H9 (cell line): ENCODE measurements at regions not wholly inside any gene's neighbourhood (a gene's known extent, or its start where the extent isn't known, plus 50 kb on each side); places are given as distances from the start of the nearest gene placed in this dataset.

ENCODE experiments used
- DNase-seq: peaks from one replicate; pipeline ENCODE4 v3.0.0-alpha.2; 2017
- H2AFZ ChIP-seq: one replicate; pipeline ENCODE4 v1.6.1; 2013; ENCODE audit warnings: mild to moderate bottlenecking, low read length, control low read depth, moderate library complexity
- H2AK5ac ChIP-seq: 2 replicates; pipeline ENCODE4 v1.6.1; 2013; ENCODE audit warnings: low read length, control low read depth, mixed read lengths; ENCODE audit not compliant: insufficient read length
- H2BK120ac ChIP-seq: one replicate; pipeline ENCODE4 v1.6.1; 2013; ENCODE audit warnings: low read depth, mild to moderate bottlenecking, low read length, control low read depth, inconsistent platforms; ENCODE audit not compliant: poor library complexity, severe bottlenecking
- H2BK12ac ChIP-seq: 2 replicates; pipeline ENCODE4 v1.6.1; 2013; ENCODE audit warnings: low read length, control low read depth, mixed read lengths, low read depth; ENCODE audit not compliant: insufficient read length
- H2BK15ac ChIP-seq: 2 replicates; pipeline ENCODE4 v1.6.1; 2013; ENCODE audit warnings: low read depth, low read length, control low read depth
- H2BK20ac ChIP-seq: one replicate; pipeline ENCODE4 v1.6.1; 2013; ENCODE audit warnings: low read depth, mild to moderate bottlenecking, low read length, control low read depth, inconsistent platforms; ENCODE audit not compliant: poor library complexity, severe bottlenecking
- H2BK5ac ChIP-seq: 2 replicates; pipeline ENCODE4 v1.6.1; 2013; ENCODE audit warnings: low read length, control low read depth, mixed read lengths; ENCODE audit not compliant: insufficient read length
- H3K14ac ChIP-seq: 2 replicates; pipeline ENCODE4 v1.6.1; 2013; ENCODE audit warnings: low read length, control low read depth; ENCODE audit not compliant: insufficient read depth
- H3K18ac ChIP-seq: 2 replicates; pipeline ENCODE4 v1.6.1; 2013; ENCODE audit warnings: low read depth, mild to moderate bottlenecking, mixed read lengths, low read length, control low read depth; ENCODE audit not compliant: insufficient read length
- H3K23ac ChIP-seq: 2 replicates; pipeline ENCODE4 v1.6.1; 2013; ENCODE audit warnings: low read length, control low read depth, mixed read lengths, low read depth; ENCODE audit not compliant: insufficient read length
- H3K23me2 ChIP-seq: 2 replicates; pipeline ENCODE4 v1.6.1; 2013; ENCODE audit warnings: low read depth, mild to moderate bottlenecking, mixed read lengths, low read length, control low read depth; ENCODE audit not compliant: insufficient read length, poor library complexity, severe bottlenecking
- H3K27ac ChIP-seq: 2 replicates; pipeline ENCODE4 v1.5.1; 2013; ENCODE audit warnings: low read length, control low read depth, mixed read lengths, low read depth; ENCODE audit not compliant: insufficient read length
- H3K27me3 ChIP-seq: 2 replicates; pipeline ENCODE4 v1.6.1; 2013; ENCODE audit warnings: low read length, control low read depth, inconsistent platforms; ENCODE audit not compliant: insufficient read depth
- H3K4ac ChIP-seq: 2 replicates; pipeline ENCODE4 v1.6.1; 2013; ENCODE audit warnings: low read depth, mild to moderate bottlenecking, control low read depth, inconsistent platforms, low read length, moderate library complexity
- H3K4me1 ChIP-seq: 2 replicates; pipeline ENCODE4 v1.6.1; 2013; ENCODE audit warnings: low read length, control low read depth, inconsistent platforms; ENCODE audit not compliant: insufficient read depth
- H3K4me2 ChIP-seq: 2 replicates; pipeline ENCODE4 v1.6.1; 2013; ENCODE audit warnings: low read length, control low read depth, mixed read lengths; ENCODE audit not compliant: insufficient read length, insufficient read depth
- H3K56ac ChIP-seq: 2 replicates; pipeline ENCODE4 v1.6.1; 2013; ENCODE audit warnings: low read depth, mild to moderate bottlenecking, mixed read lengths, low read length, control low read depth; ENCODE audit not compliant: insufficient read length
- H3K79me1 ChIP-seq: 2 replicates; pipeline ENCODE4 v1.6.1; 2013; ENCODE audit warnings: low read depth, mild to moderate bottlenecking, moderate library complexity, low read length, control low read depth, inconsistent platforms; ENCODE audit not compliant: insufficient read depth, poor library complexity, severe bottlenecking
- H3K79me2 ChIP-seq: 2 replicates; pipeline ENCODE4 v1.6.1; 2013; ENCODE audit warnings: low read length, control low read depth, inconsistent platforms; ENCODE audit not compliant: insufficient read depth
- H3K9ac ChIP-seq: 2 replicates; pipeline ENCODE4 v1.6.1; 2013; ENCODE audit warnings: low read length, control low read depth, mixed read lengths; ENCODE audit not compliant: insufficient read length; ENCODE audit errors: extremely low read depth
- H3K9me3 ChIP-seq: one replicate; pipeline ENCODE4 v1.6.1; 2013; ENCODE audit warnings: low read depth, low read length, inconsistent platforms; ENCODE audit not compliant: control insufficient read depth
- H3T11ph ChIP-seq: one replicate; pipeline ENCODE4 v1.6.1; 2013; ENCODE audit warnings: mild to moderate bottlenecking, low read length, control low read depth, inconsistent platforms
- H4K20me1 ChIP-seq: one replicate; pipeline ENCODE4 v1.6.1; 2013; ENCODE audit not compliant: control insufficient read depth, insufficient read length, insufficient read depth
- H4K5ac ChIP-seq: 2 replicates; pipeline ENCODE4 v1.6.1; 2013; ENCODE audit warnings: low read depth, mild to moderate bottlenecking, mixed read lengths, low read length, control low read depth; ENCODE audit not compliant: insufficient read length
- H4K8ac ChIP-seq: replicated peaks from 2 replicates; pipeline ENCODE4 v1.6.1; 2013; ENCODE audit warnings: low read length, control low read depth, mixed read lengths, low read depth; ENCODE audit not compliant: insufficient read length
- H4K91ac ChIP-seq: 2 replicates; pipeline ENCODE4 v1.6.1; 2013; ENCODE audit warnings: low read depth, mild to moderate bottlenecking, moderate library complexity, mixed read lengths, low read length, control low read depth; ENCODE audit not compliant: insufficient read length
- H3K27ac Mint-ChIP-seq, 3 experiments: 2 replicates in 2 of 3; 3 replicates in 1 of 3; pipeline ENCODE4 v1.8.0; 2020 to 2021; ENCODE audit warnings: mixed read lengths in 3 of 3, mild to moderate bottlenecking in 1 of 3, moderate library complexity in 1 of 3
- H3K27me3 Mint-ChIP-seq: 2 replicates; pipeline ENCODE4 v1.8.0; 2021; ENCODE audit warnings: low read depth, mild to moderate bottlenecking, moderate library complexity, mixed read lengths
- H3K36me3 Mint-ChIP-seq, 3 experiments: 2 replicates in 2 of 3; 3 replicates in 1 of 3; pipeline ENCODE4 v1.8.0; 2020 to 2021; ENCODE audit warnings: low read depth in 3 of 3, mixed read lengths in 3 of 3; ENCODE audit not compliant: insufficient read depth in 1 of 3
- H3K4me1 Mint-ChIP-seq, 2 experiments: 2 replicates each; pipeline ENCODE4 v1.8.0; 2020; ENCODE audit warnings: mixed read lengths in 2 of 2
- H3K4me3 Mint-ChIP-seq, 2 experiments: 2 replicates in 1 of 2; 3 replicates in 1 of 2; pipeline ENCODE4 v1.8.0; 2020 to 2021; ENCODE audit warnings: mild to moderate bottlenecking in 2 of 2, mixed read lengths in 2 of 2, moderate library complexity in 1 of 2
- H3K9me3 Mint-ChIP-seq, 2 experiments: 2 replicates in 1 of 2; 3 replicates in 1 of 2; pipeline ENCODE4 v1.8.0; 2020; ENCODE audit warnings: mild to moderate bottlenecking in 2 of 2, mixed read lengths in 2 of 2, moderate library complexity in 1 of 2
- WGBS: extraction: QIAGEN DNeasy Blood & Tissue Kit; methylation state at CpG from one replicate; pipeline ENCODE4 v1.1.7; 2013; ENCODE audit warnings: missing lambda C conversion rate, low lambda C conversion rate, mixed read lengths; ENCODE audit not compliant: insufficient read length; ENCODE audit errors: extremely low coverage; 5-methylcytosine and 5-hydroxymethylcytosine counted together
- TF ChIP-seq, protein P1 (sequence below): fragments of 200-600 bp; sonication (generic); conservative IDR thresholded peaks from 3 replicates; pipeline ENCODE4 v1.8.0; 2021; ENCODE audit warnings: antibody characterized with exemption, mild to moderate bottlenecking

DNA sequence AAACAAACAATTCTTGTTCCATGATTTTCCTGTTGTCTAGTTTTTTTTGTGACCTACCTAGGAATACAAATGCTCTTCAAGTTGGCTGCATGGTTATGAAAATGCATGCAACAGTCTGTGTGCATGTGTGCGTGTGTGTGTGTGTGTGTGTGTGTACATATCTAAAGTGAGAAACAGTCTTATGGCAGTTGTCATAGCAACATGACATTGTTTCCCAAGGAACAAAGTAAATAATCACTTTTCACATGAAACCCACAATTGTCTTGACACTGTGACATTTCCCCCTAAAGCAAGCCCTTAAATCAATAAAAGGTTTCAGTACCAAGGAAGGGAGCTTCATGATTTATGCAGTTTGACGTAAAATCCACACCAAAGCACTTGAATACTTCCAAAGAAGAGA lies 758.4 kb downstream of the CDH8 start:
- no peak overlapping the region for H3K14ac ChIP-seq

More for the DNA sequence above, 758.4 kb downstream of the CDH8 start:
- DNase-seq: no peak
- H3T11ph ChIP-seq: no peak overlapping the region
- H3K23me2 ChIP-seq: no peaks in the 10 kb centered on the region
- no peaks in the 10 kb centered on the region for H3K79me1 ChIP-seq
- H2BK12ac ChIP-seq: no peak overlapping the region
- H3K4me3 Mint-ChIP-seq: no peak overlapping the region
- H4K5ac ChIP-seq: no peak overlapping the region
- no peak overlapping the region for H3K18ac ChIP-seq
- no peak overlapping the region for H3K56ac ChIP-seq
- H3K27ac Mint-ChIP-seq: no peak overlapping the region
- WGBS: no CpG with 5 or more reads among the region's 2 CpGs
- no peaks in the 10 kb centered on the region for H3K4me1 ChIP-seq
- no peak overlapping the region for H2BK20ac ChIP-seq
- peaks cover under 1 to 2% of the 10 kb centered on the region in 2 experiments; a peak in 1 of 5 replicates for H3K9me3 Mint-ChIP-seq
- no peaks in the 10 kb centered on the region for H3K79me2 ChIP-seq
- H4K20me1 ChIP-seq: no peaks in the 10 kb centered on the region
- H3K36me3 Mint-ChIP-seq: peaks cover 0 to under 1% (median 0%) of the 10 kb centered on the region in 3 experiments; a peak in 2 of 7 replicates
- no peak overlapping the region for H3K4me2 ChIP-seq
- no peak overlapping the region for H4K8ac ChIP-seq
- H2AK5ac ChIP-seq: no peak overlapping the region
- H4K91ac ChIP-seq: no peak overlapping the region
- H3K27me3 Mint-ChIP-seq: no peaks in the 10 kb centered on the region; the same call in 1 of the 2 replicates
- no peaks in the 10 kb centered on the region for H3K4me1 Mint-ChIP-seq
- TF ChIP-seq, protein P1, sequence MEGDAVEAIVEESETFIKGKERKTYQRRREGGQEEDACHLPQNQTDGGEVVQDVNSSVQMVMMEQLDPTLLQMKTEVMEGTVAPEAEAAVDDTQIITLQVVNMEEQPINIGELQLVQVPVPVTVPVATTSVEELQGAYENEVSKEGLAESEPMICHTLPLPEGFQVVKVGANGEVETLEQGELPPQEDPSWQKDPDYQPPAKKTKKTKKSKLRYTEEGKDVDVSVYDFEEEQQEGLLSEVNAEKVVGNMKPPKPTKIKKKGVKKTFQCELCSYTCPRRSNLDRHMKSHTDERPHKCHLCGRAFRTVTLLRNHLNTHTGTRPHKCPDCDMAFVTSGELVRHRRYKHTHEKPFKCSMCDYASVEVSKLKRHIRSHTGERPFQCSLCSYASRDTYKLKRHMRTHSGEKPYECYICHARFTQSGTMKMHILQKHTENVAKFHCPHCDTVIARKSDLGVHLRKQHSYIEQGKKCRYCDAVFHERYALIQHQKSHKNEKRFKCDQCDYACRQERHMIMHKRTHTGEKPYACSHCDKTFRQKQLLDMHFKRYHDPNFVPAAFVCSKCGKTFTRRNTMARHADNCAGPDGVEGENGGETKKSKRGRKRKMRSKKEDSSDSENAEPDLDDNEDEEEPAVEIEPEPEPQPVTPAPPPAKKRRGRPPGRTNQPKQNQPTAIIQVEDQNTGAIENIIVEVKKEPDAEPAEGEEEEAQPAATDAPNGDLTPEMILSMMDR: no peak
- no peaks in the 10 kb centered on the region for H3K9me3 ChIP-seq
- no peak overlapping the region for H3K23ac ChIP-seq
- H2AFZ ChIP-seq: no peak overlapping the region
- no peak overlapping the region for H3K9ac ChIP-seq
- H3K27ac ChIP-seq: no peak overlapping the region
- no peaks in the 10 kb centered on the region for H3K27me3 ChIP-seq
- no peak overlapping the region for H3K4ac ChIP-seq
- no peak overlapping the region for H2BK120ac ChIP-seq
- no peak overlapping the region for H2BK5ac ChIP-seq
- H2BK15ac ChIP-seq: no peak overlapping the region
